ENCODE measurements at regions not wholly inside any gene's neighbourhood (a gene's known extent, or its start where the extent isn't known, plus 50 kb on each side); places are given as distances from the start of the nearest gene placed in this dataset.

GRCh38 chr12:84740602-84741001 is 172.0 kb downstream of the SLC6A15 start (continued):
- TF ChIP-seq CTBP2 (IDR thresholded peaks at IDR 0.05; ENCODE audit: borderline replicate concordance, insufficient read depth, insufficient read length, low read length) = no peak
- no peak for TF ChIP-seq YY1 (IDR thresholded peaks at IDR 0.05; ENCODE audit: low read depth, low read length)
- TF ChIP-seq JUN (IDR thresholded peaks at IDR 0.05; ENCODE audit: low read depth, low read length) = no peak
- no peak for TF ChIP-seq NANOG (IDR thresholded peaks at IDR 0.05; ENCODE audit: insufficient read depth, low read depth, low read length, poor library complexity, severe bottlenecking)
- TF ChIP-seq JUND (IDR thresholded peaks at IDR 0.05; ENCODE audit: low read length) = no peak

Measured in H1 (cell line).